ENCODE measurements at regions not wholly inside any gene's neighbourhood (a gene's known extent, or its start where the extent isn't known, plus 50 kb on each side); places are given as distances from the start of the nearest gene placed in this dataset.

GRCh38 chr12:12015073-12015685 lies 55.6 kb upstream of the BCL2L14 start:
- H3K36me3 ChIP-seq (ENCODE audit: control insufficient read depth, insufficient read depth, low read length), result no peaks in the 10 kb centered on the region
- TF ChIP-seq CTCF (IDR thresholded peaks at IDR 0.05; ENCODE audit: insufficient read depth, low read length, severe bottlenecking), result no peak
- FAIRE-seq (no peak), DNase-seq (ENCODE audit: low read depth) (no peak)
- no peak overlapping the region for H3K4me3 ChIP-seq (ENCODE audit: low read depth, low read length)
- no peaks in the 10 kb centered on the region for H3K27me3 ChIP-seq (ENCODE audit: control insufficient read depth, insufficient read depth, low read length)

- FAIRE-seq (peak; percentile 90), DNase-seq (ENCODE audit: low read depth) (no peak)
- Histone ChIP-seq H3K27me3 (ENCODE audit: control insufficient read depth, insufficient read depth, low read length) (no peaks in the 10 kb centered on the region), H3K36me3 (ENCODE audit: control insufficient read depth, insufficient read depth, low read length) (no peaks in the 10 kb centered on the region), H3K4me3 (ENCODE audit: low read depth, low read length) (no peak overlapping the region)
- no peak for TF ChIP-seq CTCF (IDR thresholded peaks at IDR 0.05; ENCODE audit: insufficient read depth, low read length, severe bottlenecking)
Observed at GRCh38 chr12:12016284-12017100, 54.2 kb upstream of the BCL2L14 start.

GRCh38 chr12:12017135-12017581 lies 53.6 kb upstream of the BCL2L14 start:
- FAIRE-seq (peak; percentile 88), DNase-seq (ENCODE audit: low read depth) (no peak)
- TF ChIP-seq CTCF (IDR thresholded peaks at IDR 0.05; ENCODE audit: insufficient read depth, low read length, severe bottlenecking), result no peak

GRCh38 chr12:12017798-12018197 lies 52.9 kb upstream of the BCL2L14 start:
- no peak for DNase-seq (ENCODE audit: low read depth)
- no peak overlapping the region for H3K4me3 ChIP-seq (ENCODE audit: low read depth, low read length)
- no peak for FAIRE-seq

More at GRCh38 chr12:12017135-12017581, 53.6 kb upstream of the BCL2L14 start:
- H3K4me3 ChIP-seq (ENCODE audit: low read depth, low read length), result no peak overlapping the region
- H3K27me3 ChIP-seq (ENCODE audit: control insufficient read depth, insufficient read depth, low read length), result no peaks in the 10 kb centered on the region
- H3K36me3 ChIP-seq (ENCODE audit: control insufficient read depth, insufficient read depth, low read length), result no peaks in the 10 kb centered on the region

GRCh38 chr12:12018454-12018853 lies 52.3 kb upstream of the BCL2L14 start:
- no peaks in the 10 kb centered on the region for H3K27me3 ChIP-seq (ENCODE audit: control insufficient read depth, insufficient read depth, low read length)
- no peaks in the 10 kb centered on the region for H3K36me3 ChIP-seq (ENCODE audit: control insufficient read depth, insufficient read depth, low read length)
- DNase-seq (ENCODE audit: low read depth) (peak; percentile 29), FAIRE-seq (no peak)
- no peak overlapping the region for H3K4me3 ChIP-seq (ENCODE audit: low read depth, low read length)
- TF ChIP-seq CTCF (IDR thresholded peaks at IDR 0.05; ENCODE audit: insufficient read depth, low read length, severe bottlenecking), result no peak

More at GRCh38 chr12:12017798-12018197, 52.9 kb upstream of the BCL2L14 start:
- Histone ChIP-seq H3K27me3 (ENCODE audit: control insufficient read depth, insufficient read depth, low read length) (no peaks in the 10 kb centered on the region), H3K36me3 (ENCODE audit: control insufficient read depth, insufficient read depth, low read length) (no peaks in the 10 kb centered on the region)
- TF ChIP-seq CTCF (IDR thresholded peaks at IDR 0.05; ENCODE audit: insufficient read depth, low read length, severe bottlenecking), result no peak

Data from bronchial epithelial cell (primary cell).